ENCODE measurements at regions not wholly inside any gene's neighbourhood (a gene's known extent, or its start where the extent isn't known, plus 50 kb on each side); places are given as distances from the start of the nearest gene placed in this dataset.

GRCh38 chr14:35963209-35963608 is 137.1 kb downstream of the BRMS1L start:
- Mint-ChIP-seq H3K27me3 (ENCODE audit: low read depth, unreplicated experiment) (no peaks in the 10 kb centered on the region), H3K4me1 (ENCODE audit: low read depth, unreplicated experiment) (no peaks in the 10 kb centered on the region), H3K27ac (ENCODE audit: unreplicated experiment) (no peak overlapping the region), H3K4me3 (ENCODE audit: unreplicated experiment) (no peak overlapping the region), H3K9me3 (ENCODE audit: unreplicated experiment) (no peaks in the 10 kb centered on the region), H3K36me3 (ENCODE audit: low read depth, unreplicated experiment) (no peaks in the 10 kb centered on the region)
- no peak overlapping the region for H3K4me2 ChIP-seq (ENCODE audit: low read length)
- no peak for FAIRE-seq
- DNase-seq (ENCODE audit: low read depth), result no peak
- peak; percentile 15 for TF ChIP-seq CTCF (IDR thresholded peaks at IDR 0.05; ENCODE audit: insufficient read depth, low read depth, low read length)
- no peak for TF ChIP-seq EZH2 (IDR thresholded peaks at IDR 0.05; ENCODE audit: insufficient read depth, low read length)
- no peaks in the 10 kb centered on the region for H3K4me1 ChIP-seq (ENCODE audit: insufficient read depth, low read length)
- no peak overlapping the region for H3K4me3 ChIP-seq (ENCODE audit: insufficient read depth, low read depth, low read length)
- no peak overlapping the region for H2AFZ ChIP-seq (ENCODE audit: low read depth, low read length)
- H3K79me2 ChIP-seq (ENCODE audit: insufficient read depth, low read length), result no peaks in the 10 kb centered on the region
- H3K9me3 ChIP-seq (ENCODE audit: insufficient read depth, low read depth, low read length), result no peaks in the 10 kb centered on the region
- H4K20me1 ChIP-seq (ENCODE audit: insufficient read depth, low read length), result no peaks in the 10 kb centered on the region
- H3K9ac ChIP-seq (ENCODE audit: low read length), result no peak overlapping the region
- H3K27me3 ChIP-seq (ENCODE audit: insufficient read depth, low read length), result no peaks in the 10 kb centered on the region
- H3K36me3 ChIP-seq (ENCODE audit: insufficient read depth, low read length), result no peaks in the 10 kb centered on the region
- H3K27ac ChIP-seq (ENCODE audit: low read depth, low read length), result no peak overlapping the region

- Histone ChIP-seq H3K4me1 (ENCODE audit: insufficient read depth, low read length) (no peaks in the 10 kb centered on the region), H3K27me3 (ENCODE audit: insufficient read depth, low read length) (no peaks in the 10 kb centered on the region), H3K36me3 (ENCODE audit: insufficient read depth, low read length) (no peaks in the 10 kb centered on the region), H3K4me2 (ENCODE audit: low read length) (no peak overlapping the region), H3K9me3 (ENCODE audit: insufficient read depth, low read depth, low read length) (no peaks in the 10 kb centered on the region), H4K20me1 (ENCODE audit: insufficient read depth, low read length) (no peaks in the 10 kb centered on the region), H3K9ac (ENCODE audit: low read length) (no peak overlapping the region), H3K4me3 (ENCODE audit: insufficient read depth, low read depth, low read length) (no peak overlapping the region), H3K79me2 (ENCODE audit: insufficient read depth, low read length) (no peaks in the 10 kb centered on the region), H3K27ac (ENCODE audit: low read depth, low read length) (no peak overlapping the region), H2AFZ (ENCODE audit: low read depth, low read length) (no peak overlapping the region)
- TF ChIP-seq CTCF (IDR thresholded peaks at IDR 0.05; ENCODE audit: insufficient read depth, low read depth, low read length), result no peak
- TF ChIP-seq EZH2 (IDR thresholded peaks at IDR 0.05; ENCODE audit: insufficient read depth, low read length), result no peak
- no peak overlapping the region for H3K4me3 Mint-ChIP-seq (ENCODE audit: unreplicated experiment)
- H3K27ac Mint-ChIP-seq (ENCODE audit: unreplicated experiment), result no peak overlapping the region
- FAIRE-seq (no peak), DNase-seq (ENCODE audit: low read depth) (no peak)
- no peaks in the 10 kb centered on the region for H3K4me1 Mint-ChIP-seq (ENCODE audit: low read depth, unreplicated experiment)
- H3K27me3 Mint-ChIP-seq (ENCODE audit: low read depth, unreplicated experiment), result no peaks in the 10 kb centered on the region
- no peaks in the 10 kb centered on the region for H3K36me3 Mint-ChIP-seq (ENCODE audit: low read depth, unreplicated experiment)
- no peaks in the 10 kb centered on the region for H3K9me3 Mint-ChIP-seq (ENCODE audit: unreplicated experiment)
These were observed 135.6 kb downstream of the BRMS1L start for GRCh38 chr14:35961697-35962274.

- Histone ChIP-seq H3K9ac (ENCODE audit: low read length) (no peak overlapping the region), H3K4me3 (ENCODE audit: insufficient read depth, low read depth, low read length) (no peak overlapping the region), H3K9me3 (ENCODE audit: insufficient read depth, low read depth, low read length) (no peaks in the 10 kb centered on the region), H3K4me2 (ENCODE audit: low read length) (no peak overlapping the region), H4K20me1 (ENCODE audit: insufficient read depth, low read length) (no peaks in the 10 kb centered on the region), H3K27ac (ENCODE audit: low read depth, low read length) (no peak overlapping the region), H3K27me3 (ENCODE audit: insufficient read depth, low read length) (peaks cover 6% of the 10 kb centered on the region), H3K79me2 (ENCODE audit: insufficient read depth, low read length) (no peaks in the 10 kb centered on the region), H2AFZ (ENCODE audit: low read depth, low read length) (no peak overlapping the region), H3K36me3 (ENCODE audit: insufficient read depth, low read length) (no peaks in the 10 kb centered on the region), H3K4me1 (ENCODE audit: insufficient read depth, low read length) (no peaks in the 10 kb centered on the region)
- H3K4me1 Mint-ChIP-seq (ENCODE audit: low read depth, unreplicated experiment), result no peaks in the 10 kb centered on the region
- H3K27me3 Mint-ChIP-seq (ENCODE audit: low read depth, unreplicated experiment), result no peaks in the 10 kb centered on the region
- H3K36me3 Mint-ChIP-seq (ENCODE audit: low read depth, unreplicated experiment), result no peaks in the 10 kb centered on the region
- no peak overlapping the region for H3K4me3 Mint-ChIP-seq (ENCODE audit: unreplicated experiment)
- TF ChIP-seq EZH2 (IDR thresholded peaks at IDR 0.05; ENCODE audit: insufficient read depth, low read length) (no peak), CTCF (IDR thresholded peaks at IDR 0.05; ENCODE audit: insufficient read depth, low read depth, low read length) (no peak)
- no peak overlapping the region for H3K27ac Mint-ChIP-seq (ENCODE audit: unreplicated experiment)
- DNase-seq (ENCODE audit: low read depth) (no peak), FAIRE-seq (no peak)
- no peaks in the 10 kb centered on the region for H3K9me3 Mint-ChIP-seq (ENCODE audit: unreplicated experiment)
These were observed 133.7 kb downstream of the BRMS1L start for GRCh38 chr14:35959835-35960234.

All from astrocyte (in vitro differentiated cells and primary cell).